ENCODE measurements at regions not wholly inside any gene's neighbourhood (a gene's known extent, or its start where the extent isn't known, plus 50 kb on each side); places are given as distances from the start of the nearest gene placed in this dataset.

GRCh38 chr5:170442921-170443320 is 53.8 kb upstream of the KCNMB1 start:
- TF ChIP-seq POLR2AphosphoS5 (IDR thresholded peaks at IDR 0.05) = no peak
- no peak for TF ChIP-seq POLR2A (IDR thresholded peaks at IDR 0.05; ENCODE audit: low read depth)
- no peak for TF ChIP-seq CTCF (IDR thresholded peaks at IDR 0.05)
- no peak for TF ChIP-seq EP300 (IDR thresholded peaks at IDR 0.05)
